WTC11 (cell line): ENCODE measurements at regions not wholly inside any gene's neighbourhood (a gene's known extent, or its start where the extent isn't known, plus 50 kb on each side); places are given as distances from the start of the nearest gene placed in this dataset.
"Not testable (repeated sequence)": the region's sequence is repeated elsewhere in the genome, so short reads cannot be mapped to it uniquely, and the experiment has no call there.

Experiments
- ATAC-seq: fragments of 200-7000 bp; cut with Tn5 transposase; 2 replicates; pipeline ENCODE4 v1.10.0; 2021; ENCODE audit warnings: mild to moderate bottlenecking, moderate library complexity
- CTCF ChIA-PET: fragments of 300-600 bp; sonication (Branson Sonifier 250); formaldehyde crosslinking; loops from one replicate; lab custom pipeline; 2021; ENCODE audit warnings: antibody characterized with exemption; lab: Charles Lee
- POLR2A ChIA-PET: fragments of 350-600 bp; sonication (Branson Sonifier 250); formaldehyde crosslinking; loops from one replicate; lab custom pipeline; 2021; ENCODE audit warnings: antibody characterized with exemption; lab: Charles Lee
- DNase-seq: peaks from one replicate; pipeline ENCODE4 v3.0.0; 2021; ENCODE audit warnings: low spot score
- H3K27ac Mint-ChIP-seq: 2 replicates; pipeline ENCODE4 v1.8.0; 2021; ENCODE audit warnings: mixed read lengths
- H3K27me3 Mint-ChIP-seq: 2 replicates; pipeline ENCODE4 v1.8.0; 2021; ENCODE audit warnings: low read depth, mild to moderate bottlenecking, moderate library complexity, mixed read lengths
- H3K36me3 Mint-ChIP-seq: 2 replicates; pipeline ENCODE4 v1.8.0; 2021; ENCODE audit warnings: mixed read lengths
- H3K4me1 Mint-ChIP-seq: 2 replicates; pipeline ENCODE4 v1.8.0; 2022; ENCODE audit warnings: mixed read lengths
- H3K4me3 Mint-ChIP-seq: 2 replicates; pipeline ENCODE4 v1.8.0; 2021; ENCODE audit warnings: mild to moderate bottlenecking, moderate library complexity, mixed read lengths
- H3K9me3 Mint-ChIP-seq: 2 replicates; pipeline ENCODE4 v1.8.0; 2021; ENCODE audit warnings: mixed read lengths
- FOXJ3 ChIP-seq: sonication (generic); formaldehyde crosslinking; IDR thresholded peaks from 2 replicates; pipeline ENCODE4 v1.9.0; 2021; ENCODE audit warnings: missing genetic modification reagents, mild to moderate bottlenecking, borderline replicate concordance
- GABPB1 ChIP-seq: sonication (generic); formaldehyde crosslinking; IDR thresholded peaks from 2 replicates; pipeline ENCODE4 v1.8.1; 2023; ENCODE audit warnings: mild to moderate bottlenecking, missing genetic modification reagents
- MXD4 ChIP-seq: fragments of 250-450 bp; sonication (Bioruptor Pico); IDR thresholded peaks from 2 replicates; pipeline ENCODE4 v1.8.0; 2021; ENCODE audit warnings: mild to moderate bottlenecking, moderate library complexity, borderline replicate concordance
- MYBL2 ChIP-seq: sonication (generic); formaldehyde crosslinking; IDR thresholded peaks from 2 replicates; pipeline ENCODE4 v1.8.1; 2023; ENCODE audit warnings: mild to moderate bottlenecking, moderate library complexity, missing genetic modification reagents
- SP1 ChIP-seq: sonication (generic); formaldehyde crosslinking; conservative IDR thresholded peaks from 2 replicates; pipeline ENCODE4 v1.8.1; 2022; ENCODE audit warnings: missing genetic modification reagents
- ZBTB21 ChIP-seq: sonication (generic); formaldehyde crosslinking; IDR thresholded peaks from 2 replicates; pipeline ENCODE4 v1.8.1; 2023; ENCODE audit warnings: mild to moderate bottlenecking, missing genetic modification reagents, borderline replicate concordance
- ZNF138 ChIP-seq: sonication (generic); formaldehyde crosslinking; conservative IDR thresholded peaks from 2 replicates; pipeline ENCODE4 v1.8.1; 2022; ENCODE audit warnings: mild to moderate bottlenecking, moderate library complexity, missing genetic modification reagents
- ZNF396 ChIP-seq: fragments of 250-450 bp; sonication (Bioruptor Pico); IDR thresholded peaks from 2 replicates; pipeline ENCODE4 v1.8.0; 2021; ENCODE audit warnings: mild to moderate bottlenecking, moderate library complexity, borderline replicate concordance
- TF ChIP-seq, protein P1 (sequence below): sonication (generic); formaldehyde crosslinking; IDR thresholded peaks from 2 replicates; pipeline ENCODE4 v1.8.1; 2022; ENCODE audit warnings: mild to moderate bottlenecking, missing genetic modification reagents, moderate library complexity, borderline replicate concordance
- TF ChIP-seq, protein P2 (sequence below): sonication (generic); formaldehyde crosslinking; IDR thresholded peaks from 2 replicates; pipeline ENCODE4 v1.8.1; 2022; ENCODE audit warnings: missing genetic modification reagents, borderline replicate concordance
- TF ChIP-seq, protein P3 (sequence below): sonication (generic); formaldehyde crosslinking; IDR thresholded peaks from 2 replicates; pipeline ENCODE4 v1.8.1; 2023; ENCODE audit warnings: mild to moderate bottlenecking, missing genetic modification reagents, moderate library complexity
- TF ChIP-seq, protein P4 (sequence below): sonication (generic); formaldehyde crosslinking; IDR thresholded peaks from 2 replicates; pipeline ENCODE4 v1.8.1; 2022; ENCODE audit warnings: low read depth, mild to moderate bottlenecking, moderate library complexity, missing genetic modification reagents, borderline replicate concordance
- TF ChIP-seq, protein P5 (sequence below): fragments of 250-450 bp; sonication (Bioruptor Pico); conservative IDR thresholded peaks from 2 replicates; pipeline ENCODE4 v1.9.0; 2021; ENCODE audit warnings: mild to moderate bottlenecking

DNA sequence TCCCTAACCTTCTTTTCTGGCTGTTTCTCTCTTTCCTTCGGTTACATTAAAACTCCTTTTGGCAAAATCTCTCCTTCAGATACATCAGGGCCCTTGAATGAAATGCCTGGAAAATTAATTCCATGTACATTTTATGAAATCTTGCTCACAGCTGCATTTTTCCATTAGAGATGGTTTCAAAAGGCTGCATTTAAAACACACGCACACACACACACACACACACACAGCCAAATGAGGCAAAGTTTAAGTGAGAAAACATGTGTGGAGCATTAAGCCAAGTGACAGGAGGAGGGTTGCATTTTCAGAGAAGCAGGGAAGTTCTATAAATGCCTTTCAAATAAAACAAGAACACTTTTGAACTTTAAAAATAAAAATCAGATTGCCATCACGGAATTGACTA, 216.4 kb downstream of the LRIG3 start:
- H3K9me3 Mint-ChIP-seq = peaks cover 51% of the 10 kb centered on the region
- H3K27me3 Mint-ChIP-seq = no peaks in the 10 kb centered on the region
- TF ChIP-seq SP1 (CRISPR knock-in tag) (no peak), ZNF396 (CRISPR knock-in tag) (no peak)
- no peaks in the 10 kb centered on the region for H3K4me1 Mint-ChIP-seq
- peaks cover 20% of the 10 kb centered on the region for H3K36me3 Mint-ChIP-seq
- POLR2A ChIA-PET = no interaction called here
- ATAC-seq (no peak), DNase-seq (no peak)
- no peak overlapping the region for H3K4me3 Mint-ChIP-seq
- CTCF ChIA-PET = no interaction called here
- H3K27ac Mint-ChIP-seq = no peak overlapping the region

DNA sequence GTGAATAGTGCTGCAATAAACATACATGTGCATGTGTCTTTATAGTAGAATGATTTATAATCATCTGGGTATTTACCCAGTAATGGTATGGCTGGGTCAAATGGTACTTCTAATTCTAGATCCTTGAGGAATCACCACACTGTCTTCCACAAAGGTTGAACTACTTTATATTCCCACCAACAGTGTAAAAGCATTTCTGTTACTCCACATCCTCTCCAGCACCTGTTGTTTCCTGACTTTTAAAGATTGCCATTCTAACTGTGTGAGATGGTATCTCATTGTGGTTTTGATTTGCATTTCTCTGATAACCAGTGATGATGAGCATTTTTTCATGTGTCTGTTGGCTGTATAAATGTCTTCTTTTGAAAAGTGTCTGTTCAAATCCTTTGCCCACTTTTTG, 215.5 kb downstream of the LRIG3 start:
- POLR2A ChIA-PET, H3K27ac Mint-ChIP-seq, H3K4me1 Mint-ChIP-seq, ATAC-seq, H3K27me3 Mint-ChIP-seq, H3K4me3 Mint-ChIP-seq, DNase-seq, CTCF ChIA-PET: not testable (repeated sequence)
- Mint-ChIP-seq H3K9me3 (peaks cover 54% of the 10 kb centered on the region), H3K36me3 (peaks cover 20% of the 10 kb centered on the region)

DNA sequence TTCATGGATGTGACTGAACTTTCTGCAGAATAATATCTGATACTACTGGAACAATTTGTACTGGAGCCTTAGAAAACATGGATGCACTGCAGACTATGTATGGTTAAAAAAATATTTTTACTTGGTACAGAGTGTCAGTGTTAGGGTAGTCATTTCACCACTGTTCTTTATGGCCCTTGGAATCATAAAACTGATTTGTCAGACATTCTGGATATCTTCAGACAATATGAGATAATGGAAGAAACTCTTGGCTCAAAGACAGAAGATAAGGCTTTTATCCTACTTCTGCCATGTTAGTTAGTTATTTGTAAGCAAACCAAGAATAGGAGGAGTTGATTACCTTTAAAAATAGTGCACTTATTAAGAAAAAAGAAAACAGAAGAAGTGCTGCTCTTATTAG, 209.4 kb downstream of the LRIG3 start:
- no peak overlapping the region for H3K27ac Mint-ChIP-seq
- H3K4me3 Mint-ChIP-seq = no peak overlapping the region
- no peak for ATAC-seq
- peaks cover 39% of the 10 kb centered on the region for H3K36me3 Mint-ChIP-seq
- DNase-seq = no peak
- no peaks in the 10 kb centered on the region for H3K27me3 Mint-ChIP-seq
- CTCF ChIA-PET = no interaction called here
- H3K4me1 Mint-ChIP-seq = peaks cover 22% of the 10 kb centered on the region
- POLR2A ChIA-PET = no interaction called here
- TF ChIP-seq, protein P1, sequence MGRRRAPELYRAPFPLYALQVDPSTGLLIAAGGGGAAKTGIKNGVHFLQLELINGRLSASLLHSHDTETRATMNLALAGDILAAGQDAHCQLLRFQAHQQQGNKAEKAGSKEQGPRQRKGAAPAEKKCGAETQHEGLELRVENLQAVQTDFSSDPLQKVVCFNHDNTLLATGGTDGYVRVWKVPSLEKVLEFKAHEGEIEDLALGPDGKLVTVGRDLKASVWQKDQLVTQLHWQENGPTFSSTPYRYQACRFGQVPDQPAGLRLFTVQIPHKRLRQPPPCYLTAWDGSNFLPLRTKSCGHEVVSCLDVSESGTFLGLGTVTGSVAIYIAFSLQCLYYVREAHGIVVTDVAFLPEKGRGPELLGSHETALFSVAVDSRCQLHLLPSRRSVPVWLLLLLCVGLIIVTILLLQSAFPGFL = no peak
- no peak for TF ChIP-seq FOXJ3 (CRISPR knock-in tag)
- TF ChIP-seq, protein P2, sequence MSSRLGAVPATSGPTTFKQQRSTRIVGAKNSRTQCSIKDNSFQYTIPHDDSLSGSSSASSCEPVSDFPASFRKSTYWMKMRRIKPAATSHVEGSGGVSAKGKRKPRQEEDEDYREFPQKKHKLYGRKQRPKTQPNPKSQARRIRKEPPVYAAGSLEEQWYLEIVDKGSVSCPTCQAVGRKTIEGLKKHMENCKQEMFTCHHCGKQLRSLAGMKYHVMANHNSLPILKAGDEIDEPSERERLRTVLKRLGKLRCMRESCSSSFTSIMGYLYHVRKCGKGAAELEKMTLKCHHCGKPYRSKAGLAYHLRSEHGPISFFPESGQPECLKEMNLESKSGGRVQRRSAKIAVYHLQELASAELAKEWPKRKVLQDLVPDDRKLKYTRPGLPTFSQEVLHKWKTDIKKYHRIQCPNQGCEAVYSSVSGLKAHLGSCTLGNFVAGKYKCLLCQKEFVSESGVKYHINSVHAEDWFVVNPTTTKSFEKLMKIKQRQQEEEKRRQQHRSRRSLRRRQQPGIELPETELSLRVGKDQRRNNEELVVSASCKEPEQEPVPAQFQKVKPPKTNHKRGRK (CRISPR knock-in tag) = no peak
- no peak for TF ChIP-seq MYBL2 (CRISPR knock-in tag)
- no peak for TF ChIP-seq MXD4 (CRISPR knock-in tag)
- no peak for TF ChIP-seq GABPB1 (CRISPR knock-in tag)
- TF ChIP-seq, protein P3, sequence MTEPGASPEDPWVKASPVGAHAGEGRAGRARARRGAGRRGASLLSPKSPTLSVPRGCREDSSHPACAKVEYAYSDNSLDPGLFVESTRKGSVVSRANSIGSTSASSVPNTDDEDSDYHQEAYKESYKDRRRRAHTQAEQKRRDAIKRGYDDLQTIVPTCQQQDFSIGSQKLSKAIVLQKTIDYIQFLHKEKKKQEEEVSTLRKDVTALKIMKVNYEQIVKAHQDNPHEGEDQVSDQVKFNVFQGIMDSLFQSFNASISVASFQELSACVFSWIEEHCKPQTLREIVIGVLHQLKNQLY (CRISPR knock-in tag) = no peak
- TF ChIP-seq ZNF138 (CRISPR knock-in tag) = no peak
- TF ChIP-seq, protein P4, sequence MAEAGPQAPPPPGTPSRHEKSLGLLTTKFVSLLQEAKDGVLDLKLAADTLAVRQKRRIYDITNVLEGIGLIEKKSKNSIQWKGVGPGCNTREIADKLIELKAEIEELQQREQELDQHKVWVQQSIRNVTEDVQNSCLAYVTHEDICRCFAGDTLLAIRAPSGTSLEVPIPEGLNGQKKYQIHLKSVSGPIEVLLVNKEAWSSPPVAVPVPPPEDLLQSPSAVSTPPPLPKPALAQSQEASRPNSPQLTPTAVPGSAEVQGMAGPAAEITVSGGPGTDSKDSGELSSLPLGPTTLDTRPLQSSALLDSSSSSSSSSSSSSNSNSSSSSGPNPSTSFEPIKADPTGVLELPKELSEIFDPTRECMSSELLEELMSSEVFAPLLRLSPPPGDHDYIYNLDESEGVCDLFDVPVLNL (CRISPR knock-in tag) = no peak
- TF ChIP-seq, protein P5, sequence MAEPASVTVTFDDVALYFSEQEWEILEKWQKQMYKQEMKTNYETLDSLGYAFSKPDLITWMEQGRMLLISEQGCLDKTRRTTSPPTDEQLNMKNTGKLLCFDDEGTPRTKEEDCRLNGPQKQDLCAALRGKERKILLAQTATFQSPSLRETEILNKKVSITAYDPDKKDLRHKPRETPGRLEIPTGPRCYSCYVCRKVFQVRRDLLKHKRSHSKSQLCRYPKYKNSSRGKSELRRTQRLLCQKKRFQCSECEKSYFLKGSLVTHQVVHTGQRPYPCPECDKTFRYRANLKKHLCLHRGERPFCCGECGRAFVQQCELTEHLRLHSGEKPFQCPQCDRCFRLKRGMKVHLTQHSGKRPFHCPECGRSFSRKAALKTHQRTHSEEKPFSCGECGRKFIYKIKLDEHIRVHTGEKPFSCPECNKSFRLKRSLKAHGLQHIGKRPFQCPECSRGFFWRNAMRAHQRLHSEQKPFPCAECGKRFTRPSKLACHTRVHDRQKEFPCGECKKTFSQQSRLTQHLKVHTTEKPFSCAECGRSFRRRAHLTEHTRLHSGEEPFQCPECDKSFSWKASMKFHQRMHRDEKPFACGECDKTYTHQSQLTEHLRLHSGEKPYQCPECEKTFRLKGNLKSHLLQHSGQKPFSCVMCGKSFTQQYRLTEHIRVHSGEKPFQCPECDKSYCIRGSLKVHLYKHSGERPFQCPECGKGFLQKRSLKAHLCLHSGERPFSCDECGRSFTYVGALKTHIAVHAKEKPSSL = no peak
- TF ChIP-seq ZBTB21 (CRISPR knock-in tag) = no peak
- peaks cover 65% of the 10 kb centered on the region for H3K9me3 Mint-ChIP-seq
